Peyer's patch (tissue), 4 donors: ENCODE measurements at regions not wholly inside any gene's neighbourhood (a gene's known extent, or its start where the extent isn't known, plus 50 kb on each side); places are given as distances from the start of the nearest gene placed in this dataset.

Experiments used
- CTCF ChIP-seq, 6 experiments: fragments of 450-650 bp in 4 of 6; fragments of 200-600 bp in 2 of 6; sonication (generic) in 1 of 6; IDR thresholded peaks; one replicate each; pipeline ENCODE4 v1.5.1; 2017 to 2019; ENCODE audit warnings: antibody characterized with exemption in 6 of 6, mild to moderate bottlenecking in 3 of 6, moderate library complexity in 1 of 6
- POLR2A ChIP-seq, 2 donors: fragments of 450-650 bp; IDR thresholded peaks; one replicate each; pipeline ENCODE4 v1.5.1; 2017; ENCODE audit warnings: antibody characterized with exemption in 2 of 2, mild to moderate bottlenecking in 2 of 2, moderate library complexity in 2 of 2

DNA sequence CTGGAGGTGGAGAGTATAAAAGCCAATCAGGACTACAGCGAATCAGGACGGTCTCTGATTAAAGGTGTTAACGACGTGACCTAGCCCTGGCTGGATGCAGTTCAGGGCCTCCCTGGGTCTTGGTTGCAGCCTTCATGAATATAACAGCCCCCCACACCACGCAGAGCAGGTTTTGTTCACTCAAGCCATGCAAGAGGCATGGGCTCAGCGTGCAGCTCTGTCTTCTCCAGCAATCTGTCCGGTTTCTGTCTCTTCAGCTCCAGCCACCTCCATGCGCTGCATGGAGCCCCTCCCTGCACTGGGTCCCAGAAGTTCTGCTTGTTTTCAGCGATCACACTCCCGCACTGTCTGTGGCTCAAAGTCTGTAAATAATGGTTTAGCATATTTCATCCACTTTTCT is 57.1 kb upstream of the CHRNA7 start:
- no peak for TF ChIP-seq CTCF (IDR thresholded peaks at IDR 0.05)
- no peak for TF ChIP-seq POLR2A (IDR thresholded peaks at IDR 0.05)
